Heart left ventricle (tissue), 16 donors: ENCODE measurements at regions not wholly inside any gene's neighbourhood (a gene's known extent, or its start where the extent isn't known, plus 50 kb on each side); places are given as distances from the start of the nearest gene placed in this dataset.

Source experiments
- ATAC-seq, 4 donors: fragments of 200-7000 bp; cut with Tn5 transposase; one replicate each; pipeline ENCODE4 v1.9.1; 2020 to 2022; ENCODE audit warnings: moderate library complexity in 4 of 4, mild to moderate bottlenecking in 3 of 4, moderate number of reproducible peaks in 1 of 4
- DNase-seq, 5 donors: peaks; one replicate each; pipeline ENCODE4 v3.0.0-alpha.2; 2020
- H3K27ac ChIP-seq, 12 donors: fragments of 200-600 bp; sonication (generic) in 4 of 12; one replicate each; pipeline versions ENCODE4 v1.5.0 to v1.8.0; 2016 to 2022; ENCODE audit warnings: mild to moderate bottlenecking in 2 of 12
- H3K27me3 ChIP-seq, 9 donors: fragments of 200-600 bp; sonication (generic) in 2 of 9; one replicate each; pipeline versions ENCODE4 v1.5.1 to v1.8.0; 2016 to 2022; ENCODE audit warnings: mild to moderate bottlenecking in 3 of 9
- H3K36me3 ChIP-seq, 9 donors: fragments of 200-600 bp; sonication (generic) in 2 of 9; one replicate each; pipeline versions ENCODE4 v1.5.0 to v1.8.0; 2018 to 2022; ENCODE audit warnings: mild to moderate bottlenecking in 2 of 9
- H3K4me1 ChIP-seq, 12 donors: fragments of 200-600 bp; sonication (generic) in 4 of 12; one replicate each; pipeline versions ENCODE4 v1.5.0 to v1.8.0; 2016 to 2022; ENCODE audit warnings: mild to moderate bottlenecking in 3 of 12
- H3K4me3 ChIP-seq, 12 donors: fragments of 200-600 bp; sonication (generic) in 4 of 12; one replicate each; pipeline versions ENCODE4 v1.5.0 to v1.8.0; 2017 to 2022; ENCODE audit warnings: mild to moderate bottlenecking in 9 of 12, moderate library complexity in 4 of 12
- H3K9me3 ChIP-seq, 12 donors: fragments of 200-600 bp; sonication (generic) in 4 of 12; one replicate each; pipeline versions ENCODE4 v1.5.0 to v1.8.0; 2016 to 2022; ENCODE audit warnings: mild to moderate bottlenecking in 1 of 12
- CTCF ChIP-seq, 12 donors: fragments of 200-600 bp; sonication (generic) in 4 of 12; IDR thresholded peaks; one replicate each; pipeline versions ENCODE4 v1.5.0 to v1.8.0; 2018 to 2022; ENCODE audit warnings: antibody characterized with exemption in 12 of 12, mild to moderate bottlenecking in 5 of 12
- POLR2A ChIP-seq, 2 donors: fragments of 450-650 bp; IDR thresholded peaks; one replicate each; pipeline ENCODE4 v1.6.1; 2017; ENCODE audit warnings: antibody characterized with exemption in 2 of 2, mild to moderate bottlenecking in 2 of 2, moderate library complexity in 2 of 2
- WGBS, 4 donors: extraction: QIAGEN DNeasy Blood & Tissue Kit in 2 of 4; methylation state at CpG; one replicate each; pipeline versions ENCODE4 v1.1.5 to v1.1.7; 2013 to 2018; 5-methylcytosine and 5-hydroxymethylcytosine counted together
- intact Hi-C, 10 donors: fragments of 100-400 bp; cut with DNase I; formaldehyde crosslinking; loops; one replicate each; pipeline versions ENCODE4 v1.11.1 to v1.14.2; 2022
- donor health status: ischemic (EF 13 %, LVEDD 7.1; RV severe dilation, severe dysfunction).
- donor health status: healthy with polysubstance abuse.
- donor health status: DM: no; HTN: yes; CAD: no.
- donor health status: DM: no; HTN: no; CAD: no.
- donor health status: ischemic (EF 25% LVEDD 6.9; RV normal size, moderate dysfunction).
- donor health status: ischemic (EF 25% LVEDD 5.7; RV mildly dilated, moderate dysfunction).
- donor health status: healthy.
- donor health status: DM: yes; HTN: yes; CAD: no.
- donor health status: ischemic (EF 35%, LVEDD 5.7; RV mildly dilated, moderate dysfunction).
- donor health status: nonischemic (EF 11% LVEDD 7.7; RV severe dilation, severe dysfunction).
- donor health status: DM: yes; HTN: yes; CAD: no.
- donor health status: PGD.
- donor health status: ischemic (EF 29% LVEDD 5.4; RV normal size, mild dysfunction).
- donor health status: nonischemic (EF 23%, LVEDD 6.1; RV moderate dilation, normal function).

- Histone ChIP-seq H3K4me3 (no peak overlapping the region), H3K9me3 (no peaks in the 10 kb centered on the region), H3K27me3 (no peaks in the 10 kb centered on the region), H3K4me1 (peaks cover 0 to 11% (median 0%) of the 10 kb centered on the region in 12 donors), H3K36me3 (no peaks in the 10 kb centered on the region), H3K27ac (no peak overlapping the region)
- DNase-seq = no peak
- TF ChIP-seq CTCF (IDR thresholded peaks at IDR 0.05) = no peak
- no peak for TF ChIP-seq POLR2A (IDR thresholded peaks at IDR 0.05)
- intact Hi-C loops = no loop called here
- ATAC-seq = no peak
- WGBS, 4 donors = 91 to 94% (median 93%) methylated on average over 1 of the region's 1 CpG
Measured at GRCh38 chr4:155566354-155566753, 100.3 kb upstream of the GUCY1A1 start.

- no peak overlapping the region for H3K4me3 ChIP-seq
- no peak for TF ChIP-seq CTCF (IDR thresholded peaks at IDR 0.05)
- no peak for TF ChIP-seq POLR2A (IDR thresholded peaks at IDR 0.05)
- H3K9me3 ChIP-seq = no peaks in the 10 kb centered on the region
- no peaks in the 10 kb centered on the region for H3K27me3 ChIP-seq
- ATAC-seq (no peak), DNase-seq (no peak)
- peaks cover 0 to 5% (median 0%) of the 10 kb centered on the region in 12 donors for H3K4me1 ChIP-seq
- no peaks in the 10 kb centered on the region for H3K36me3 ChIP-seq
- H3K27ac ChIP-seq = no peak overlapping the region
- intact Hi-C loops = no loop called here
- WGBS, 4 donors = 76 to 85% (median 79%) methylated on average over 2 of the region's 2 CpGs
Measured at GRCh38 chr4:155565776-155566175, 100.9 kb upstream of the GUCY1A1 start.

GRCh38 chr4:155565330-155565729 is 101.3 kb upstream of the GUCY1A1 start:
- no peak overlapping the region for H3K27ac ChIP-seq
- H3K36me3 ChIP-seq = no peaks in the 10 kb centered on the region
- ATAC-seq = no peak
- H3K4me1 ChIP-seq = peaks cover 0 to under 1% (median 0%) of the 10 kb centered on the region in 12 donors
- DNase-seq = no peak
- no peaks in the 10 kb centered on the region for H3K9me3 ChIP-seq
- 21 to 52% (median 47%) methylated on average over 1 of the region's 1 CpG for WGBS, 4 donors
- no peaks in the 10 kb centered on the region for H3K27me3 ChIP-seq
- intact Hi-C loops = no loop called here
- TF ChIP-seq POLR2A (IDR thresholded peaks at IDR 0.05) (no peak), CTCF (IDR thresholded peaks at IDR 0.05) (no peak)
- no peak overlapping the region for H3K4me3 ChIP-seq

GRCh38 chr4:155564880-155565279 is 101.8 kb upstream of the GUCY1A1 start:
- no peak for TF ChIP-seq CTCF (IDR thresholded peaks at IDR 0.05)
- no peak for TF ChIP-seq POLR2A (IDR thresholded peaks at IDR 0.05)
- WGBS, 4 donors = 95 to 98% (median 97%) methylated on average over 3 of the region's 3 CpGs
- Histone ChIP-seq H3K4me1 (no peaks in the 10 kb centered on the region), H3K36me3 (no peaks in the 10 kb centered on the region), H3K27me3 (no peaks in the 10 kb centered on the region), H3K27ac (no peak overlapping the region), H3K9me3 (no peaks in the 10 kb centered on the region), H3K4me3 (no peak overlapping the region)
- DNase-seq = no peak
- no peak for ATAC-seq
- intact Hi-C loops = no loop called here
